ENCODE measurements at regions not wholly inside any gene's neighbourhood (a gene's known extent, or its start where the extent isn't known, plus 50 kb on each side); places are given as distances from the start of the nearest gene placed in this dataset.
"Not testable (repeated sequence)": the region's sequence is repeated elsewhere in the genome, so short reads cannot be mapped to it uniquely, and the experiment has no call there.

DNA sequence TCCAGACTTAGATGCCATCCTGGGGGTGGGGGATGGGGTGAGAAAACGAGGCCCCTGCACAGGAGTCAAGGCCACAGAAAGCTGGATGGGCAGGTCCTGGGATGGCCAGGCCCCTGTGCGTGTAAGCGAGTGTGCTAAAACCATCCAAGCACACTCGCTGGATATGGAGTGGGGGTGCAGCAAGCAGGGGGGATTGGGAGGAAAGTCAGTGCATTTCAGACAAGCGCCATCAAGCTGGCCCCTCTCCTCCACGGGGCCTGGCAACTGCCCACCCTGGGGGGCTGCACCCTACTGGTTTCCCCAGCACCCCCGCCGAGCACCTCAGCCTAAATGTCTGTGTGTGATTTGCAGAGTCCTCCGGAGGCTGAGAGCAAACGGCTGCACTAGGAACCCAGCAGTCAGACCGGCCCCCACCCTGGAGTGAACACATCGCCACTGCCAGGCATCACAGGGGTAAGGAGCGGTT lies 106.6 kb upstream of the ZNF469 start:
- TF ChIP-seq, protein P1, sequence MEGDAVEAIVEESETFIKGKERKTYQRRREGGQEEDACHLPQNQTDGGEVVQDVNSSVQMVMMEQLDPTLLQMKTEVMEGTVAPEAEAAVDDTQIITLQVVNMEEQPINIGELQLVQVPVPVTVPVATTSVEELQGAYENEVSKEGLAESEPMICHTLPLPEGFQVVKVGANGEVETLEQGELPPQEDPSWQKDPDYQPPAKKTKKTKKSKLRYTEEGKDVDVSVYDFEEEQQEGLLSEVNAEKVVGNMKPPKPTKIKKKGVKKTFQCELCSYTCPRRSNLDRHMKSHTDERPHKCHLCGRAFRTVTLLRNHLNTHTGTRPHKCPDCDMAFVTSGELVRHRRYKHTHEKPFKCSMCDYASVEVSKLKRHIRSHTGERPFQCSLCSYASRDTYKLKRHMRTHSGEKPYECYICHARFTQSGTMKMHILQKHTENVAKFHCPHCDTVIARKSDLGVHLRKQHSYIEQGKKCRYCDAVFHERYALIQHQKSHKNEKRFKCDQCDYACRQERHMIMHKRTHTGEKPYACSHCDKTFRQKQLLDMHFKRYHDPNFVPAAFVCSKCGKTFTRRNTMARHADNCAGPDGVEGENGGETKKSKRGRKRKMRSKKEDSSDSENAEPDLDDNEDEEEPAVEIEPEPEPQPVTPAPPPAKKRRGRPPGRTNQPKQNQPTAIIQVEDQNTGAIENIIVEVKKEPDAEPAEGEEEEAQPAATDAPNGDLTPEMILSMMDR (conservative IDR thresholded peaks at IDR 0.05; ENCODE audit: low read depth, low read length) = not testable (repeated sequence)
- not testable (repeated sequence) for TF ChIP-seq EZH2 (IDR thresholded peaks at IDR 0.05; ENCODE audit: borderline replicate concordance, low read depth, low read length, poor library complexity, severe bottlenecking)

All from A673 (cell line).